GM19035 (cell line): ENCODE measurements at regions not wholly inside any gene's neighbourhood (a gene's known extent, or its start where the extent isn't known, plus 50 kb on each side); places are given as distances from the start of the nearest gene placed in this dataset.
A peak's percentile ranks its signal among the peaks of the same experiment; 100 is the strongest.
"Not testable (repeated sequence)": the region's sequence is repeated elsewhere in the genome, so short reads cannot be mapped to it uniquely, and the experiment has no call there.

ENCODE experiments used
- ATAC-seq: cut with Tn5 transposase; IDR thresholded peaks from one replicate; pipeline ENCODE4 v1.9.1; 2021; ENCODE audit not compliant: unreplicated experiment

DNA sequence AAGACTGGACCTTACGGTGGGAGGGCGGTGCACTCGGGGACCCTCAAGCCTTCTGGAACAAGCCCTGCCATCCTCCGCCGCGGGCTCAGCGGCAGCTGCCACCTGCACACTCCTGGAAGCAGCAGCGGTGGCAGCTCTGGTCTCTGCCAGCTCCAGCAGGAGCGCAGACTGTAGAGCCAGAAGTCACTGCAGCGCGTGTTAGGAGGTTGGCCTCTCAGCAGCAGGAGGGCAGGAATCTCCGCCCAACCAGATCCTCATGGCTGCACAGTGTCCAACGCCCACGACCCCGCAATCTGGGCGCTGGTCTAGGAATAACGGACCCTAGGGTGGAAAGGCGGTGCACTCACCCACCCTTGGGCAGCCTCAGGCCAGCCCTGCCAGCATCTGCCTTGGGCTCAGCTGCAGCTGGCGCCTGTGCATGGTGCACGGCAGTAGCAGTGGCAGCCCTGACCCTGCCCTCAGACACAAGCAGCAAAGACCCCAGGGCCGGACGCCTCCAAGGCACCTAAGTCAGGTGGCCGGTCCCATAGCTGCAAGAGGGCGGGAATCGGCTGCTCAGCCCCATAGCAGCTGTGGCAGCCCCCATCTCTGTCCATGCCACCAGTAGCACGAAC, 88.7 kb downstream of the POTEG start:
- not testable (repeated sequence) for ATAC-seq

DNA sequence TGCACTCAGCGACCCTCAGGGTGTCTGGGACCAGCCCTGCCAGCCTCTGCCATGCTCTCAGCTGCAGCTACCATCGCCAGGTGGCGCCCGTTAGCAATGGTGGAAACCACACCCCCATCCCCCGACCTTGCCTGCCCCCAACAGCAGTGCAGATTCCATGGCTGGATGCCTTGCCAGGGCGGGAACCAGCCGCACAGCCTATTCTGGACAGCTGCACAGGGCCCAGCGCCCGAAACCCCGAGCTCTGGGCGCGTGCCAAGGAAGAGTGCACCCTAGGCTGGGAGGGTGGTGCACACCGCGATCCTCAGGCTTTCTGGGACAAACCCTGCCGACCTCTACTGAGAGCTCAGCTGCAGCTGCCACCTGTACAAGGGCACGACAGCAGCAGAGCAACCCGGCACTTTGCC, 88.1 kb downstream of the POTEG start:
- ATAC-seq = peak; percentile 58

DNA sequence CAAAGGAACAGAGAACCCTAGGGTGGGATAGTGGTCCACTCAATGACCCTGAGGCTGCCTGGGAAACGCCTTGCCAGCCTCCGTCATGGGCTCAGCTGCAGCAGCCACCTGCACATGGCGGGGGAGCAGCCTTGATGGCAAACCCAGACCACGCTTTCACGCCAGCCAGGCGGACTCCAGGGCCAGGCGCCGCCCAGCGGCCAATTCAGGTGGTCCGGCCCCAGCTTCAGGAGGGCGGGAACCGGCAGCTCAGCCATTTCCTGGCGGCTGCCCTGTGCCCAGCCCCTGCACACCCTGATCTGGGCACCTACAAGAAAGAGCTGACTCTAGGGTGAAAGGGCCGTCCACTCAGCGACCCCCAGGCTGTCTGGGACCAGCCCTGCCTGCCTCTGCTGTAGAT, 87.5 kb downstream of the POTEG start:
- not testable (repeated sequence) for ATAC-seq

DNA sequence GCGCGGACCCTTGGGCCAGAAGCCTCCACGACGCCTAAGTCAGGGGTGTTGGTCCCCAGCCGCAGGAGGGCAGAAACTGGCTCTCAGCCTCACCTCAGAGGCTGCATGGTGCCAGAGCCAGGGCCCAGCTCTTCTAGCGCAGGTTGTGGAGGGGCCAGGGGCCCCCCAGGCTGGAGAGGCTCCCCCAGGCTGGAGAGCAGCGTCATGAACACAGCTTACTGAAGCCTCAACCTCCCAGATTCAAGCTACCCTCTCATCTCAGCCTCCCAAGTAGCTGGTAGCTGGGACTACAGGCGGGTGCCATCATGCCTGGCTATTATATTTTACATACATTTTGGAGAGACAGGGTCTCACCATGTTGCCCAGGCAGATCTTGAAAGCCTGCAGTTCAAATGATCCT, 87.0 kb downstream of the POTEG start:
- ATAC-seq = not testable (repeated sequence)
